ENCODE measurements at regions not wholly inside any gene's neighbourhood (a gene's known extent, or its start where the extent isn't known, plus 50 kb on each side); places are given as distances from the start of the nearest gene placed in this dataset.
A peak's percentile ranks its signal among the peaks of the same experiment; 100 is the strongest.

- Histone ChIP-seq H3K4me1 (ENCODE audit: insufficient read depth, insufficient read length) (no peaks in the 10 kb centered on the region), H3K9me3 (ENCODE audit: insufficient read depth, low read length) (no peaks in the 10 kb centered on the region), H3K4me3 (ENCODE audit: insufficient read length, low read depth) (no peak overlapping the region), H3K36me3 (ENCODE audit: insufficient read depth, insufficient read length, low read length) (no peaks in the 10 kb centered on the region), H3K27me3 (ENCODE audit: insufficient read depth, insufficient read length) (no peaks in the 10 kb centered on the region), H3K9ac (ENCODE audit: insufficient read length, low read depth) (no peak overlapping the region)
- TF ChIP-seq SUZ12 (IDR thresholded peaks at IDR 0.05; ENCODE audit: extremely low read depth, insufficient read depth, insufficient read length) (no peak), YY1 (IDR thresholded peaks at IDR 0.05; ENCODE audit: insufficient read depth, insufficient read length) (no peak), ZNF274 (IDR thresholded peaks at IDR 0.05; ENCODE audit: low read depth, low read length) (no peak)
- DNase-seq (ENCODE audit: low read depth, low spot score), result no peak
These were observed 105.9 kb upstream of the TSC22D2 start for GRCh38 chr3:150302246-150302645.

DNA sequence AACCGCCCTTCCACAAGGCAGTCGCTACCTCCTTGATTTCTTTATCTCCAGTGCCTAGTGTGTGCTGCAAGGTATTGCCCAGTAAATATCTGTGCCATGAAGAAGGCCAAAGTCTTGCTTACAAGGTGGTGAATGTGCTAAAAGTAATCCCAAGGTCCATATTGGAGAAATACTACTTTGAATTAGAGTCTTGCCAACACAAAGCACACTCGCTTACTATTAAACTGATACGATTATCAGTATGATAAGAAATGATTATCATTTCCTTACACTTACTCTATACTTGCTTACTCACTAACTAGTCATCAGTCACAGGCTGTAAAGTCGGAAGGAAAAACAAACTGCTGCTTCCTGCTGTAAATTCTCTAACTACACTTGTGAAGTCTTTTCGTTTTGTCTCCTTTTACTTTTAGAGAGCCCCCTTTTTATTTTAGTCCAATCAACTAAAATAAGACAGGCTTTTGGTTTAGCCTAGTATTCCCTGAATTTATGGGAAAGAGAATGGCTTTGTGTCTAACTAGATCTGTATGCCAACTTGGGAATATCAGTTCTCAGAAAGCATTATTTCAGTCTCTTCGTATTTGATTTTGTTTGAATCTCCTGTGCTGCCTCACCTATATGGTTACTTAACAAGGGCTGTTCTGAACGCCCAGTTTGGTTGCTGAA is 107.1 kb upstream of the TSC22D2 start:
- Histone ChIP-seq H3K27me3 (ENCODE audit: insufficient read depth, insufficient read length) (no peaks in the 10 kb centered on the region), H3K36me3 (ENCODE audit: insufficient read depth, insufficient read length, low read length) (no peaks in the 10 kb centered on the region), H3K9me3 (ENCODE audit: insufficient read depth, low read length) (no peaks in the 10 kb centered on the region), H3K4me1 (ENCODE audit: insufficient read depth, insufficient read length) (no peaks in the 10 kb centered on the region), H3K4me3 (ENCODE audit: insufficient read length, low read depth) (no peak overlapping the region), H3K9ac (ENCODE audit: insufficient read length, low read depth) (no peak overlapping the region)
- TF ChIP-seq SUZ12 (IDR thresholded peaks at IDR 0.05; ENCODE audit: extremely low read depth, insufficient read depth, insufficient read length) (no peak), YY1 (IDR thresholded peaks at IDR 0.05; ENCODE audit: insufficient read depth, insufficient read length) (no peak), ZNF274 (IDR thresholded peaks at IDR 0.05; ENCODE audit: low read depth, low read length) (no peak)
- no peak for DNase-seq (ENCODE audit: low read depth, low spot score)

- no peak for DNase-seq (ENCODE audit: low read depth, low spot score)
- TF ChIP-seq SUZ12 (IDR thresholded peaks at IDR 0.05; ENCODE audit: extremely low read depth, insufficient read depth, insufficient read length) (no peak), YY1 (IDR thresholded peaks at IDR 0.05; ENCODE audit: insufficient read depth, insufficient read length) (no peak), ZNF274 (IDR thresholded peaks at IDR 0.05; ENCODE audit: low read depth, low read length) (no peak)
- no peaks in the 10 kb centered on the region for H3K27me3 ChIP-seq (ENCODE audit: insufficient read depth, insufficient read length)
- H3K4me1 ChIP-seq (ENCODE audit: insufficient read depth, insufficient read length), result no peaks in the 10 kb centered on the region
- no peaks in the 10 kb centered on the region for H3K9me3 ChIP-seq (ENCODE audit: insufficient read depth, low read length)
- H3K36me3 ChIP-seq (ENCODE audit: insufficient read depth, insufficient read length, low read length), result no peaks in the 10 kb centered on the region
- H3K4me3 ChIP-seq (ENCODE audit: insufficient read length, low read depth), result no peak overlapping the region
- no peak overlapping the region for H3K9ac ChIP-seq (ENCODE audit: insufficient read length, low read depth)
These were observed 107.7 kb upstream of the TSC22D2 start for GRCh38 chr3:150300388-150300787.

DNA sequence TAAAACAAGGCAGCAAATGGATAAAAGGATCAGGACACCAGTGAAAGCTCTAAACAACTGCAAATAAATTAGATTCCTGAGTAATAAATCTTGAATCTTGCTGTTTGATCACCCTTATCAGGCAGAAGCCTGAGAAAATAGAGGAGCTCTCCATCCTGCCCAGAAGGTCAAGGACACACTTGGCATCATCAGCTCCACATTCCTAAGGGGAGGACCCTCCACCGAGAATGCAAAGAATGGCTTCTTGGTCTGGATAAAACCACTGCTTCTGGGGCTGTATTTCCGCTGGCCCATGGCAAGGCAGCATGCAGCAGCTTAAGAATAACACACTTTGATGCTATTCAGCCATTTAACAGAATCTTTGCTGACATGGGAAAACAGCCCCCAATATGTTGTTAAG is 108.9 kb upstream of the TSC22D2 start:
- H3K4me1 ChIP-seq (ENCODE audit: insufficient read depth, insufficient read length), result no peaks in the 10 kb centered on the region
- DNase-seq (ENCODE audit: low read depth, low spot score), result peak; percentile 23
- H3K9ac ChIP-seq (ENCODE audit: insufficient read length, low read depth), result no peak overlapping the region
- no peaks in the 10 kb centered on the region for H3K9me3 ChIP-seq (ENCODE audit: insufficient read depth, low read length)
- no peak overlapping the region for H3K4me3 ChIP-seq (ENCODE audit: insufficient read length, low read depth)
- TF ChIP-seq SUZ12 (IDR thresholded peaks at IDR 0.05; ENCODE audit: extremely low read depth, insufficient read depth, insufficient read length) (no peak), ZNF274 (IDR thresholded peaks at IDR 0.05; ENCODE audit: low read depth, low read length) (no peak), YY1 (IDR thresholded peaks at IDR 0.05; ENCODE audit: insufficient read depth, insufficient read length) (no peak)
- no peaks in the 10 kb centered on the region for H3K27me3 ChIP-seq (ENCODE audit: insufficient read depth, insufficient read length)
- no peaks in the 10 kb centered on the region for H3K36me3 ChIP-seq (ENCODE audit: insufficient read depth, insufficient read length, low read length)

DNA sequence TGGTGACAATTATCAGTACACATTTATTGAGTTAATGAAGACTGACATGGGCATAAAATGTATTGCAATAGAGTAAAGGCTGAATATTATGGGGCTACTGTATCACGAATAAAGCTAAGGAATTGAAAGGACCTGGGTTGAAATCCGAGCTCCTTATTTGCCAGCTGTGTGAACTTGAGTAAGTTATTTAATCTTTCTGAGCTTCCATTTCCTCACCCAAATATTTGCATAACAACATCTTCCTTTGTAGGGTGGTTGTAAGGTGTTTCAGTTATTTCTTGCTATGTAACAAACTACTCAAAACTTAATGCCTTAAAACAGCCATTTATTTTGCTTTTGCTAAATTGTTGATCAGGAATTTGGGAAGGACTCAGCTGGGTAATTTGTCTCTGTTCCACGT is 111.1 kb upstream of the TSC22D2 start:
- Histone ChIP-seq H3K27me3 (ENCODE audit: insufficient read depth, insufficient read length) (no peaks in the 10 kb centered on the region), H3K4me3 (ENCODE audit: insufficient read length, low read depth) (no peak overlapping the region), H3K9me3 (ENCODE audit: insufficient read depth, low read length) (no peaks in the 10 kb centered on the region), H3K9ac (ENCODE audit: insufficient read length, low read depth) (no peak overlapping the region), H3K36me3 (ENCODE audit: insufficient read depth, insufficient read length, low read length) (no peaks in the 10 kb centered on the region), H3K4me1 (ENCODE audit: insufficient read depth, insufficient read length) (no peaks in the 10 kb centered on the region)
- no peak for TF ChIP-seq YY1 (IDR thresholded peaks at IDR 0.05; ENCODE audit: insufficient read depth, insufficient read length)
- TF ChIP-seq ZNF274 (IDR thresholded peaks at IDR 0.05; ENCODE audit: low read depth, low read length), result no peak
- no peak for TF ChIP-seq SUZ12 (IDR thresholded peaks at IDR 0.05; ENCODE audit: extremely low read depth, insufficient read depth, insufficient read length)
- no peak for DNase-seq (ENCODE audit: low read depth, low spot score)

DNA sequence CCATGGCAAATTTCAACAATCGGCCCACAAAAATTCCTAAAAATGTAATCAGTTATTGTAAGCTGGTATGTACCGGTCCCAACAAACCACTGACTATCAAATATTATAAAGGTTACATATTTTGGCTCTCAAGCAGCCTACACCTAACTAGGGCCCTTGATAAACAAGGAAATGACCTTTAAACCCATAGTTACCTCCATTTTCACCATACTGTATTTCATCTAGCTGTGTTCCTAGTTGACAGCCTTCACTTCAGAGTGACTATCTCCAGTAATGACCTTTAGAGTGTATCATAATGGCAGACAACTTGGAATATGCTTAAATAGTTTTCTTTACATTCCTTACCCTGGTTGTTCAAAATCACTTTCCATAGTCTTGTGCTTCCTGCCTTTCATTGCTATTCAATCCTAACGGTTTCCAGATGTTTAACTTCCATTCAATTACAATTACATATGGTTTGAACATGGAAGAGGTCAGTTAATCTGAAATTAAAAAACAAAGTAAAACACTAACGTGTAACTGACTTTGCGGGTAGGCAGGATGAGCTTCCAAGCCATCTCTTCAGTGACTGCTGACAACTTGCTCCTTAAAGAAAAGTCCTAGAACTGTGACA is 111.9 kb upstream of the TSC22D2 start:
- Histone ChIP-seq H3K27me3 (ENCODE audit: insufficient read depth, insufficient read length) (no peaks in the 10 kb centered on the region), H3K9ac (ENCODE audit: insufficient read length, low read depth) (no peak overlapping the region), H3K9me3 (ENCODE audit: insufficient read depth, low read length) (no peaks in the 10 kb centered on the region), H3K4me1 (ENCODE audit: insufficient read depth, insufficient read length) (no peaks in the 10 kb centered on the region), H3K4me3 (ENCODE audit: insufficient read length, low read depth) (no peak overlapping the region), H3K36me3 (ENCODE audit: insufficient read depth, insufficient read length, low read length) (no peaks in the 10 kb centered on the region)
- TF ChIP-seq YY1 (IDR thresholded peaks at IDR 0.05; ENCODE audit: insufficient read depth, insufficient read length) (no peak), SUZ12 (IDR thresholded peaks at IDR 0.05; ENCODE audit: extremely low read depth, insufficient read depth, insufficient read length) (no peak), ZNF274 (IDR thresholded peaks at IDR 0.05; ENCODE audit: low read depth, low read length) (no peak)
- no peak for DNase-seq (ENCODE audit: low read depth, low spot score)

- Histone ChIP-seq H3K4me3 (ENCODE audit: insufficient read length, low read depth) (no peak overlapping the region), H3K27me3 (ENCODE audit: insufficient read depth, insufficient read length) (no peaks in the 10 kb centered on the region), H3K36me3 (ENCODE audit: insufficient read depth, insufficient read length, low read length) (no peaks in the 10 kb centered on the region), H3K9ac (ENCODE audit: insufficient read length, low read depth) (no peak overlapping the region), H3K4me1 (ENCODE audit: insufficient read depth, insufficient read length) (no peaks in the 10 kb centered on the region), H3K9me3 (ENCODE audit: insufficient read depth, low read length) (no peaks in the 10 kb centered on the region)
- TF ChIP-seq ZNF274 (IDR thresholded peaks at IDR 0.05; ENCODE audit: low read depth, low read length) (no peak), YY1 (IDR thresholded peaks at IDR 0.05; ENCODE audit: insufficient read depth, insufficient read length) (no peak), SUZ12 (IDR thresholded peaks at IDR 0.05; ENCODE audit: extremely low read depth, insufficient read depth, insufficient read length) (no peak)
- no peak for DNase-seq (ENCODE audit: low read depth, low spot score)
These were observed 114.6 kb upstream of the TSC22D2 start for GRCh38 chr3:150293401-150294001.

Data from NT2/D1 (cell line).